Forelimb muscle (tissue), 1 donor: ENCODE measurements at regions not wholly inside any gene's neighbourhood (a gene's known extent, or its start where the extent isn't known, plus 50 kb on each side); places are given as distances from the start of the nearest gene placed in this dataset.

ENCODE experiments used
- DNase-seq: peaks from one replicate; pipeline ENCODE4 v3.0.0-alpha.2; 2013; ENCODE audit warnings: low read depth

GRCh38 chr12:71071536-71072097 is 86.2 kb downstream of the TSPAN8 start:
- no peak for DNase-seq

DNA sequence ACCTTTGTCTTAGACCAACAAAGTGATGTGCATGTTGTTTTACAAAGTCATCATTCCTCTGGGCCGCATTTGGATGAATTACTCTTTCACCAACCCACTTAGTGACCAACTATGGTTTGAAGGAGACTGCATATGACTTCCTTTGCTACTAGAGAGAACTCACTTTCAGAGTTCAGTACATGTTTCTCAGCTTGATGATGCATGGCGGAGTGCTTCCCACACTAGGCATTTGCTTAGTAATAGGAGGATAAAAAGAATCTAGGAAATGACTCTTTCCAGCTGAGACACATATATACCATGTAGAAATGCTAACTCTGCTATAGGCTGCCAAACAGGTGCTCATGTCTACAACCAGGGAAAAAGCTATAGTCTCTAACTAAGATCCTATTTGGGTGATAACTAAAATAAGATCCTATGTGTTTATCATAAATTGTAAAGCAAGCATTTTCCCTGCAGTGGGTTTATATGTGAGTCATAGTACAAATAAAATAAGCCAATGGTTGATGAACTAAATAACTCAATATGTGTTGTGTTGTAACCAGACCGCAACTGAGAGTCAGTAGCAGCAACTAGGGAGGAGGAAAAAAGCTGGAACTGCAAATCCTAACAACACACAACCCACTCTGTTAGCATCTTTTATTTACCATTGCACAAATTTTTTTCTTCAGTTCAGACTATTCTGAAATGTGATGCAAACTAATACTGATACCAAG is 87.2 kb downstream of the TSPAN8 start:
- DNase-seq: no peak

DNA sequence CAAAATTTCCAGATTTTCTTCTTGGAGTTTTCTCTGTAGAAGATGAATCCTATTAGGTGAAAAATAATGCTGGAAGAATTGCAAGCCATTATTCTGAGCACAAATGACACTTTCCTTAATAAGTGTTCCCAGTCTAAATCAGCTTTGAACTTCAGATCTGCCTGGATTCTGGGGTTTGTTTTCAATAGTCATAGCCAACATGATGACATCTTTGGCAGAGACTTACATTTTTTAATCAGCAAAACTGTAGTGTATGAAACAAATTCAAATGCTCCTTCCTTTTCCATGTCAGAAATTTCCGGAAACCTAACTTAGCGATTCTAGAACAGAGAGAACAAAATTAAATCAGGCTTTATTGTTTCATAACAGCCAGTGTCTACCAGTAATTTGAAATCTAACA is 88.5 kb downstream of the TSPAN8 start:
- peak; percentile 65 for DNase-seq

DNA sequence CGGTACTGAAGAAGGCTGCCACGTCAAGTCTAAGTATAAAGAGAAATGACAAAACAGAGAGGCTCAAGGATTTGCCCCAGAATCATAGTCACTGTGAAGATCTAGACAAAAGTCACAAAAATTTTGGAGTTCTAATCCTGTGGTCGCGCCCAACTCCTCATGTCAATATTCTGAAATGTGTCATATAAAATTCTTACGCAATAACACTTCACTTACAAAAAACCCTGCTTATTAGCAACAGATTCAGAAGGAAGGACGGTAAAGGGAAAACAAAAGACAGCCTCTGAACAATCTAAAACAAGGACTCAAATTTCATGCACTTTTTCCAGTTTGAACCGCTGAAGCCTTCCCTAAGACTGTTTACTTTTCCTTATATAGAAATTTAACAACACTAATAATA is 94.7 kb downstream of the TSPAN8 start:
- no peak for DNase-seq

DNA sequence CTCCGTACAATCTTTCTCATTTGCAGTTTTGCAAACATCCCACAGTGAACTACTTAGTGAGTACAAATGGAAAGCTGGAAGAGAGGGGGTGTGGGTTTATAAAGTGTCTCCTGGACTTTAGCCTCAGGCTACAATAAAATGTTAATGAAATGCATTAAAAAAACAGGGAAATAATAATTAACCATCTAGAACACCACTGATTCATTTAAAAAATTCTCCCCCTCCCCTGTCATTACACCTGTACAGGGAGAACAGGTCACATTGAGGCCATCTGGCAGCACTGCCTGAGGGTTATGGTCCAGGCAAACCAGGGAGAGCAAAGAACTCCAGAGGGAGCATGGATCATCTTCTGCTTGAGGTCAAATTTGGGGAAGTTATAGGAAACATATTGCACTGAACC is 96.3 kb downstream of the TSPAN8 start:
- no peak for DNase-seq

DNA sequence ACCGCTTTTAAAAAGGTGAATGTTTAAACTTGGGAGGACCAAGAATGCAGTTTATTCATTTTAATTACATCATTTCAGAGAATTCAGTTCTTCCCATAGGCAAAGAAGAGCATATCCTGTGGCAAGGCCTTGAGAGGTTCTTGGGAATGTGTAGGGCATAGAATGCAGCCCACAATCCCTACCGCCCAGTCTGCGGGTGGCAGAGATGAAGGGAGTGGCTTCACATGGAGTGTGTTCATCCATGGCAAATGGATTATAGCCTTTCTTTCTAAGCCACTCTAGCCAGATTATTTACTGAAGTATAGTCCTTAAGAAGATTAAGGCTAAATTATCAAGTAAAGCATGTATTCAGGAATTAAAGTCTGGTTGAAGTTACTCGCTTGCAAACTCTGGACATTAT is 97.4 kb downstream of the TSPAN8 start:
- DNase-seq: no peak

DNA sequence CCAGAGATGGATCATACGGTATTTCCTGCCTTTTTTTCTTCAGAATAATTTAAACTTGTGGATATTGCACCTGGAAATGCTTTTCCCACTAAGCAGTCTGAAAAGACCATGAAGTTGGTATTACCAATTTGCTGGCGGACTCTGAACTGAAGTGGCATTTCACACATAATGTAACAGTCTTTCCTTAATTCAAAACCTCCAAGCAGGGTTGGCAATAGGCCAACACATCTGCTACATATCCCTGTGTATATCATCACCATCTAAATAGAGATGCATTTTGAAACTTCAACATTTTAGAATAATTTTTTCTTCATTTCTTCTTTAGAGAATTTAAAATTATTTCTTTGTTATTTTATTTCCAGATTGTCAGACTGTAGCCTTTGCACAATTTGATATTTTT is 100.5 kb downstream of the TSPAN8 start:
- peak; percentile 58 for DNase-seq

DNA sequence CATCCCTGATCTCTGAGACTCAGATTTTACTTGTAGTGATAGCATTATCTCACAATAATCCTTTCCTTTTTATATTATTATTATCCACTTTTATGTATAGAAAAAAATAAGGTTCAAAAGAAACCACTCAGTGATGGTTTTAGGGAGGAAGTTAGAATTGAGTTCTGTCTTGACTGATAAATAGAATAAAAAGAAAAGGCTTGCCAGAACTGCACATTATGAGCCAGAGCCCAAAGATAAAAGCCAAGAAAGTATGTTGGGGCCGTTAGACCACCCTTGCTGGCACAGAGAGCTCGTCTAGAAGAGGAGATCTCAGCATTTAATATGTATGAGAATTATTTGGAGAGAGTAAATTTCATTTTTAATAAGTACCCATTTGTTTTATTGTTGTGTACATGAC is 103.2 kb downstream of the TSPAN8 start:
- DNase-seq: no peak

DNA sequence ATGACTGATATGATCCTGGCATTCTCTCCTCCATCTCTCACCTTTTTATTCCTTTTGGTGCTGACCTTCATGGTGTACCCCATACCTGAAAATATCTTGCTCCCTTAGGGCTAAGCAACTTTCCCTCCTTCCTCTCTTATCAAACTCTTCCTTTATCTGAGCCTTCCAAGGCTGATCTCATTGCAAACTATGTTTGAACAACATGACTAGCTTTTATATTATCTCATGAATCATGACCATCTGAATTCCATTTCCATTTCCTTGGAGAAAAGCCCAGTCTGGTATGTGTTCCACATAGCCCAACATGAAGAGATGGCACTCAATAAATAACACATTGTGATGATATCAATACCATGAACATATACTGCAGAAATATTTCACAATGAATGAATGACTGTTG is 111.6 kb downstream of the TSPAN8 start:
- DNase-seq: no peak

DNA sequence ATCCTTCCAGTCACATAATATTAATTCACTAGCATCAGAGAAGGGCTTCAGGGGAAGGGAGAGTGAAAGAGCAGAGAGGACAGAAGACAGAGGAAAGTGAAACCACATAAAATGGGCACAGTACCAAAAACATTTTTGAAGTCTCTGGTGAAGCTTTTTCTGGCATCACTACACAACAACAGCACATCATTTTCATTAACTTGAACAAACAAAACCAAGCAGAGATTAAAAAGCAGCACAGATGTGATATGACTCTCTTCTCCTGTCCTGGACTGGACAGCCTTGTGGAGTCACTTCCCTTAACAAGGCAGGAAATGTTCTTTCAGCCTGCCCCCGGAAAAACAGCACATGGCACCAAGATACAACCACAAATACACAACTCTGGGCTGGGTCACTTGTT is 112.0 kb downstream of the TSPAN8 start:
- DNase-seq: peak; percentile 44

DNA sequence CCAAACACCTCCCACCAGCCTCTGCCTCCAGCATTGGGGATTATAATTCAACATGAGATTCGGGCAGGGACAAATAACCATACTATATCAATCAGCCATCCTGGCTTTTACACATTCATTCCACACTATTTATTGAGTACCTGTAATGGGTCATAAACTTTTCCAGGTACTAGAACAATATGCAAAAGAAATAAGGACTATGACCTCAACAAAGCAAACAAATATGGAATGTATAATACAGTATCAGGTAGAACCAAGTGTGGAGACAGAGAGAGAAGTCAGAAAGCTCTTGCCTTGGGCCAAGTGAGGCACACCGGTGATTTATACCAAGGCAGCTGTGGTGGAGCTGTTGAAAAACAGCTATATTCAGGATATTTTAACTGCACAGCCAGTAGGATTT is 116.3 kb downstream of the TSPAN8 start:
- no peak for DNase-seq

- no peak for DNase-seq
These were observed 118.4 kb upstream of the PTPRR start for GRCh38 chr12:71038960-71039359.

DNA sequence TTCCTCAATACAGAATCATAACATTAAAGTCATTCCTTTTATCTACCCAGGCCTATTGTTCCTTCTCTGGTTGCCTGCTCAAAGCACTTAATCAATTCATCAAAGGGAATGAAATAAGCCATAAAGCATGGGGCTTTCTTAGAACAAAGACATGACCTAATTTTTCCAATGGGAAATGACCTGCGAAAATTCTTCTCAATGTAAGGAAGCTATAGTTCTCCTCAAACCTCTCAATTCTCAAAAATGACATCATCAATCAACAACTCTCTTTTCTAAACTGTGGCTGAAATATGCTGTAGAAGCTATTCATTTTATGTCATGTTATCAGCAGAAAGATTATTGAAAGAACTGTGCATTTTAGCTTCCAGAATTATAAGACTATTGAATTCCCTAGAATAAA is 116.0 kb upstream of the PTPRR start:
- DNase-seq: no peak

DNA sequence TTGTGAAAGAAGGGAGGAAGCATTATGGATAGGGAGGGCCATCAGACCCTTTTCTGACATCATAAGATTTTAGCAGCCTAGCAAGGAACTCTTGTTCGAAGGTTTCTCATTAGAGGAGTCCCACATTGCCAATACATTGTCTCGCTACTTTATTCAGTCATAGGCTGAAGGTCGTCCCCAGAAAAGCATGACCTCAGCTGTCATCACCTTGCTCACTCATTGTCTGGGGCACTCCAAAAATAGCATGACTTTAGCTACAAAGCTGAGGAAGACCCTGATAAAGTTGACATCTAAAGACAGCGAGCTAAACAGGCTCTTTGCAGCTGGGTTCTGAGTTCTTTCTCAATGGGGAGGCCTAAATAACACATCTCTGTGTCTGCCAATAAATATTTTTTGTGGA is 112.4 kb upstream of the PTPRR start:
- no peak for DNase-seq

DNA sequence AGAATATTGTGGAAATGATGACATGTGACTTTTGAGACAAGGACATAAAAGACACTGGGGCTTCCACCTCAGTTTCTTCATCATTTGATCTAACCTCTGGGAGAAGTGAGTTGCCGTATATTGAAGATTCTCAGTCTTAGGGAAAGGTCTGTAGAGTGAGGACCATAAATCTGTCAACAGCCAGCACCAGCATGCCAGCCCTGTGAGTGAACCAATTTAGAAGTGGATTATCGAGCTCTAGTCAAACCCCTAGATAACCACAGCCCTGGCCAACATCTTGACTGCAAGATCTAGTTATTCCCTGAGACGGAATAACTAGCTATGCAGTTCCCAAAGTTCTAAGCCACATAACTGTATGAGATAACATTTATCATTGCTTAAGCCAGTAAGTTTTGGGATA is 108.8 kb upstream of the PTPRR start:
- no peak for DNase-seq

DNA sequence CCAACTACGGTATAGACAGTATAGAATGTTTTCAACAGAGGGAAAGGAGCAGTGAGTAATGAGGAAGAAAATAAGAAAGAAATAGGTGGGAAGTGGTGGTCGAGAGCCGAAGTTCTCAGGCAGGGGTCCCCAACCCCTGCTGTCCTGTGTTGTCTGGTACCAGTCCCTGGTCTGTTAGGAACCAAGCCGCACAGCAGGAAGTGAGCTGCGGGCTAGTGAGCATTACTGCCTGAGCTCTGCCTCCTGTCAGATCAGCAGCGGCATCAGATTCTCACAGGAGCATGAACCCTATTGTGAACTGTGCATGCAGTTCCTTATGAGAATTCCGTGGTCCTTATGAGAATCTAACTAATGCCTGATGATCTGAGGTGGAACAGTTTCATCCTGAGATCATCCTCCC is 107.3 kb upstream of the PTPRR start:
- DNase-seq: no peak

DNA sequence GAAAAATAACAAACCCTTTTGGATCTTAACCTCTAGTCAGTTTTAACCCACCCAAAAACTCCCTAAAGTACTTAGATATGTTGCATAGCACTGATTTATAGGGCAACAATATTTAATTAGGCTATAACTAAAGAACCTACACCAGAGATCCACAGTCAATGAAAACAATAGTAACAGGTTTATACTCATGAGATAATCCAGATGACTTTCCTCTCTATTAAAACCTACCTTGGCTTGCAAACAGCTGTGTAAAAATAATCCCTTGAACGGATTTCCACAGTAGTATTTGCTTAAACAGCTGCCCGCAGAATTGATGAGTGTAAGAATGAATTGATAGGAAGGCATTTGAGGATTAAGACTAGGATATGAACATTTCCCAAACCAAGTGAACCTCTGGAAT is 104.3 kb upstream of the PTPRR start:
- DNase-seq: no peak

GRCh38 chr12:71024281-71024680 is 103.7 kb upstream of the PTPRR start:
- DNase-seq: no peak

GRCh38 chr12:71021491-71021890 is 101.0 kb upstream of the PTPRR start:
- DNase-seq: no peak

DNA sequence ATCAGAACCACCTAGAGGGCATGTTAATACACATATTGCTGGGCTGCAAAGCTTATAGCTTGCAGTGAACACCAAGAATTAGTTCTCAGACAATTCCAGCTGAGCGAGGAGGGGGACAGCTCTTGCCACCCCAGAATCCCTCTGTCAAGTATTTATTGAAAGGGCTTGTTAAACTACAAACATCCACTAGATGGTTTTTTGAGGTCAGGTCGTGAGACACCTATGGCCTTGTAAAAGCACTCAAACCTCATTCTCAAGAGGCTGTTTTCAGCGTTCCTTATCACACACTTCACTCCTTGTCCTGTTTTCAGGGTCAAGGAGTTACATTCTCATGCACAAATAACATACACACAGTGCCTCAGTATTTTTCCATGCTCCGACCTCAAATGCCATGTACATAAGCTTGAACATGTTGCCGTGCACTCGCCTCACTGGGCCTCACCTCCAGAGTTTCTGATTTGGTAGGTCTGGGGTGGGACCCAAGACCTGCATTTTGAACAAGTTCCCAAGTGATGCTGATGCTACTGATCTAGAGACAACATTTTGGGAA is 98.8 kb upstream of the PTPRR start:
- no peak for DNase-seq

DNA sequence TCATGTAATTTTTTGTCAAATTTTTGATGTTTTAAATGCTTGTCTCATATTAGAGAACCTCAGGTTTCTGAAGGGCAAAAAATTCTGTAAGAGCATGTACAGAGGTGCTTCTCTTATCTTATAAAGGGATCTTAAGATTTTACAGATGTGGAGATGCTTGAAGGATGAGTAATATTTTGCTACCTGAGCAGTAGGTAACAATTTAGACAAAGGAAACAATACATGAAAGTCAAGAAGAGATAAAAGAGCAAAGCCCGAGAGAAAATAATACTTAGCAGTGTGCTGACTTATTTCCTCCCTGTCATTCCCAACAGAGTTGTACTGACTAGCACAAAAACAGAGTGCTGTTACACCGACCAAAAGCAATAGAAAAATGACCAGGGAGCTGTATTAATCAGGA is 98.1 kb upstream of the PTPRR start:
- no peak for DNase-seq

DNA sequence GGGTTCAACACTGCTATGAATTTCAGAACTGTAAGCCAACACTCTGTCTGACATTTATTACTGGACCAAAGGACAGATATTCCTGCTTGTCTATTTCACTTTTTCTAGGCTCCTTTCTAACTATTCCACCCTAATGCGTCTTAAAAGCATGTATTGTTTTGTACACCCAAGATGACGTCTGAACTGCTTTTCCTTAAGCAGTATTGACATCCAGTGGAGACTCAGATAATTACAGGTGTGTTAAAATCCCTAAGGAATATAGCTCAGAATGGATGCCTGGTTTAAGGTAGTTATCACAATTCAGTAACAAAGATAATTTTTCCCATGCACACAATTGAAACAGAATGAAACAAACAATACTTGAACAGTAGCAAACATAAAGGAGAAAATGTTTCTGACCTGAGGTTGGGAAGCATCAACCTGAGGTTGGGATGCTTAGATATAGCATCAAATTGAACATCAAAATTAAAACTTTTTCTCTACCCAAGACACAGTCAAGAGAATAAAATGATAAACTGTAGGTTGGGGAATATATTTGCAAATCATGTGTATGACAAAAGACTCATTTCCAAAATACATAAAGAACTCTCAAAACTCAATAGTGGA is 93.7 kb upstream of the PTPRR start:
- no peak for DNase-seq

DNA sequence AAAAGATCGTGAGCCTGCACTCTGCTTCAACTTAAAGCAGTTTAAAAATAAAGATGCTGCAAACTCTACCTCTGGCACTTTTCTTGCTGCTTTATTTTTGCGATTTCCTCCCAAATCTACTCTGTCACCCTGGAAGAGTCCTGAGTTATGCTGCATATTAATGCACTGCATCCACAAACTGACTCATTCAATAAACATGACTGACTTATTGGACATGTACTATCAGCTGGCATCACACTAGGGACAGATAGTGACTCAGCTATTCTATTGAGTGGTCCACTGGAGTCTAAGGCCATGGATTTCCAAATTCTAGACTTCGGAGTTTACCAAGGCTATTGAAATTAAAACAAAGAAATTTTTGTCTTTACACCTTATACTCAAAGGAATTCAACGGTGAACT is 90.7 kb upstream of the PTPRR start:
- DNase-seq: no peak

GRCh38 chr12:71010143-71010479 is 89.6 kb upstream of the PTPRR start:
- DNase-seq: no peak
